Posterior cingulate gyrus (tissue), 11 donors: ENCODE measurements at regions not wholly inside any gene's neighbourhood (a gene's known extent, or its start where the extent isn't known, plus 50 kb on each side); places are given as distances from the start of the nearest gene placed in this dataset.
A peak's percentile ranks its signal among the peaks of the same experiment; 100 is the strongest.
"Not testable (repeated sequence)": the region's sequence is repeated elsewhere in the genome, so short reads cannot be mapped to it uniquely, and the experiment has no call there.

Source experiments
- DNase-seq, 10 donors: peaks; one replicate each; pipeline versions ENCODE4 v3.0.0 to v3.0.0-alpha.2; 2020 to 2021; ENCODE audit warnings: mixed read lengths in 3 of 10
- intact Hi-C: fragments of 100-400 bp; cut with DNase I; formaldehyde crosslinking; loops from one replicate; pipeline ENCODE4 v1.15.1; 2023

- intact Hi-C loops, result no loop called here
- DNase-seq, result peak in 1 of 10 donors; percentile 39
Observed at GRCh38 chr10:11670381-11670780, 58.9 kb upstream of the USP6NL start.

GRCh38 chr10:11668847-11669610 is 57.6 kb upstream of the USP6NL start:
- intact Hi-C loops, result no loop called here
- DNase-seq, result no peak

GRCh38 chr10:11667756-11668155 is 56.3 kb upstream of the USP6NL start:
- intact Hi-C loops, result no loop called here
- DNase-seq, result no peak

- intact Hi-C loops, result no loop called here
- DNase-seq, result no peak
Observed at GRCh38 chr10:11663763-11664555, 52.5 kb upstream of the USP6NL start.

- intact Hi-C loops, result not testable (repeated sequence)
Observed at GRCh38 chr10:11663126-11663515, 51.7 kb upstream of the USP6NL start.

GRCh38 chr10:11661441-11661840 is 50.0 kb upstream of the USP6NL start:
- intact Hi-C loops, result no loop called here
- DNase-seq, result no peak

More at GRCh38 chr10:11663126-11663515, 51.7 kb upstream of the USP6NL start:
- DNase-seq, result not testable (repeated sequence)
